H1 (cell line): ENCODE measurements at regions not wholly inside any gene's neighbourhood (a gene's known extent, or its start where the extent isn't known, plus 50 kb on each side); places are given as distances from the start of the nearest gene placed in this dataset.
A peak's percentile ranks its signal among the peaks of the same experiment; 100 is the strongest.

Source experiments
- CTCF ChIA-PET: fragments of 300-600 bp; sonication (Branson Sonifier 250); formaldehyde crosslinking; loops from one replicate; lab custom pipeline; 2021; ENCODE audit not compliant: partially characterized antibody; lab: Charles Lee
- POLR2A ChIA-PET: fragments of 300-600 bp; sonication (Branson Sonifier 250); formaldehyde crosslinking; loops from one replicate; lab custom pipeline; 2021; ENCODE audit warnings: inconsistent platforms; ENCODE audit not compliant: partially characterized antibody; lab: Charles Lee
- DNase-seq, 2 experiments: peaks; one replicate each; pipeline versions ENCODE4 v3.0.0 to v3.0.0-alpha.2; 2010 to 2022; ENCODE audit warnings: low spot score in 2 of 2, low read depth in 1 of 2, mixed read lengths in 1 of 2
- FAIRE-seq: peaks from 2 replicates; lab custom pipeline; 2011; peaks lifted over from hg19 to GRCh38; lab: Jason Lieb, UNC
- H2AFZ ChIP-seq: 2 replicates; pipeline ENCODE4 v1.8.1; 2012; ENCODE audit warnings: low read length, inconsistent platforms
- H2AK5ac ChIP-seq: 2 replicates; pipeline ENCODE4 v1.6.1; 2013; ENCODE audit warnings: low read depth, low read length
- H2BK120ac ChIP-seq: replicated peaks from 2 replicates; pipeline ENCODE3; 2013; ENCODE audit warnings: low read depth, low read length, inconsistent platforms
- H2BK12ac ChIP-seq: 2 replicates; pipeline ENCODE4 v1.6.1; 2013; ENCODE audit warnings: low read depth, low read length
- H2BK15ac ChIP-seq: 2 replicates; pipeline ENCODE4 v1.6.1; 2013; ENCODE audit warnings: low read length
- H2BK20ac ChIP-seq: 2 replicates; pipeline ENCODE4 v1.6.1; 2013; ENCODE audit warnings: low read length
- H2BK5ac ChIP-seq: 2 replicates; pipeline ENCODE4 v1.6.1; 2013; ENCODE audit warnings: low read depth, low read length
- H3K14ac ChIP-seq: 2 replicates; pipeline ENCODE4 v1.6.1; 2013; ENCODE audit warnings: inconsistent platforms; ENCODE audit not compliant: insufficient read length
- H3K18ac ChIP-seq: 2 replicates; pipeline ENCODE4 v1.6.1; 2013; ENCODE audit warnings: low read length; ENCODE audit errors: extremely low read depth
- H3K23ac ChIP-seq: 2 replicates; pipeline ENCODE4 v1.6.1; 2013; ENCODE audit warnings: inconsistent platforms; ENCODE audit not compliant: insufficient read length
- H3K23me2 ChIP-seq: 2 replicates; pipeline ENCODE4 v1.6.1; 2013; ENCODE audit warnings: low read depth, low read length
- H3K27ac ChIP-seq: 2 replicates; pipeline ENCODE4 v1.6.1; 2011; ENCODE audit warnings: low read depth, low read length, inconsistent platforms
- H3K27me3 ChIP-seq, 4 experiments: replicated peaks in 1 of 4; 1 replicate in 1 of 4; 2 replicates in 3 of 4; pipeline versions ENCODE4 v1.6.1 to v1.8.1; 2011 to 2013; ENCODE audit warnings: low read length in 3 of 4, mild to moderate bottlenecking in 3 of 4, inconsistent platforms in 2 of 4, mixed read lengths in 2 of 4, moderate library complexity in 1 of 4; ENCODE audit not compliant: control insufficient read depth in 3 of 4, insufficient read depth in 3 of 4; ENCODE audit errors: extremely low read depth in 1 of 4
- H3K36me3 ChIP-seq, 4 experiments: 2 replicates each; pipeline versions ENCODE4 v1.6.1 to v1.8.1; 2011 to 2013; ENCODE audit warnings: mild to moderate bottlenecking in 4 of 4, low read length in 3 of 4, moderate library complexity in 2 of 4, control low read depth in 1 of 4, inconsistent platforms in 1 of 4; ENCODE audit not compliant: insufficient read depth in 4 of 4, control insufficient read depth in 2 of 4
- H3K4ac ChIP-seq: replicated peaks from 2 replicates; pipeline ENCODE3; 2013; ENCODE audit warnings: low read length, low read depth, mixed read lengths, inconsistent platforms; ENCODE audit not compliant: insufficient read length
- H3K4me1 ChIP-seq, 4 experiments: replicated peaks in 1 of 4; 1 replicate in 1 of 4; 2 replicates in 3 of 4; pipeline versions ENCODE4 v1.6.1 to v1.8.1; 2011 to 2013; ENCODE audit warnings: low read length in 3 of 4, inconsistent platforms in 2 of 4, mixed read lengths in 1 of 4; ENCODE audit not compliant: insufficient read depth in 4 of 4, control insufficient read depth in 3 of 4
- H3K4me2 ChIP-seq, 2 experiments: 2 replicates each; pipeline versions ENCODE4 v1.6.1 to v1.8.1; 2011 to 2013; ENCODE audit warnings: low read depth in 2 of 2, low read length in 2 of 2, control low read depth in 1 of 2, inconsistent platforms in 1 of 2, mild to moderate bottlenecking in 1 of 2; ENCODE audit not compliant: insufficient read depth in 1 of 2
- H3K4me3 ChIP-seq, 4 experiments: fragments of 200-600, 300-600 bp in 1 of 4; sonication (generic), shearing (Covaris generic), sonication (Bioruptor Twin) in 1 of 4; 2 replicates each; pipeline versions ENCODE4 v1.5.1 to v1.8.1; 2011 to 2016; ENCODE audit warnings: low read length in 4 of 4, low read depth in 3 of 4, control low read depth in 2 of 4, inconsistent platforms in 2 of 4, mild to moderate bottlenecking in 2 of 4, mixed read lengths in 1 of 4, moderate library complexity in 1 of 4; ENCODE audit not compliant: insufficient read depth in 2 of 4; ENCODE audit errors: extremely low read depth in 1 of 4
- H3K56ac ChIP-seq: replicated peaks from 2 replicates; pipeline ENCODE3; 2013; ENCODE audit warnings: low read depth, mild to moderate bottlenecking, mixed read lengths, low read length, inconsistent platforms; ENCODE audit not compliant: insufficient read length
- H3K79me1 ChIP-seq: 2 replicates; pipeline ENCODE4 v1.6.1; 2013; ENCODE audit warnings: low read depth, low read length, control low read depth
- H3K79me2 ChIP-seq, 2 experiments: 2 replicates each; pipeline versions ENCODE4 v1.6.1 to v1.8.1; 2012 to 2013; ENCODE audit warnings: low read length in 2 of 2, mild to moderate bottlenecking in 2 of 2, inconsistent platforms in 1 of 2; ENCODE audit not compliant: insufficient read depth in 2 of 2, control insufficient read depth in 1 of 2
- H3K9ac ChIP-seq, 4 experiments: replicated peaks in 1 of 4; 1 replicate in 1 of 4; 2 replicates in 3 of 4; pipeline versions ENCODE4 v1.6.1 to v1.8.1; 2011 to 2013; ENCODE audit warnings: low read depth in 3 of 4, low read length in 3 of 4, control low read depth in 2 of 4, mild to moderate bottlenecking in 2 of 4, moderate library complexity in 2 of 4, inconsistent platforms in 1 of 4; ENCODE audit errors: extremely low read depth in 1 of 4
- H3K9me3 ChIP-seq, 2 experiments: 2 replicates each; pipeline versions ENCODE4 v1.6.1 to v1.8.1; 2012 to 2013; ENCODE audit warnings: mild to moderate bottlenecking in 2 of 2, moderate library complexity in 2 of 2, control low read depth in 1 of 2, inconsistent platforms in 1 of 2, low read depth in 1 of 2, low read length in 1 of 2, mixed read lengths in 1 of 2; ENCODE audit not compliant: insufficient read depth in 2 of 2
- H4K20me1 ChIP-seq, 2 experiments: replicated peaks in 1 of 2; 2 replicates each; pipeline versions ENCODE3 to v1.8.1; 2011 to 2013; ENCODE audit warnings: inconsistent platforms in 2 of 2, low read length in 2 of 2, mild to moderate bottlenecking in 1 of 2; ENCODE audit not compliant: insufficient read depth in 2 of 2, control insufficient read depth in 1 of 2
- H4K5ac ChIP-seq: 2 replicates; pipeline ENCODE4 v1.6.1; 2013; ENCODE audit warnings: low read length, low read depth, mixed read lengths, inconsistent platforms; ENCODE audit not compliant: insufficient read length
- H4K8ac ChIP-seq: 2 replicates; pipeline ENCODE4 v1.8.0; 2013; ENCODE audit warnings: mild to moderate bottlenecking, moderate library complexity, low read length, inconsistent platforms; ENCODE audit not compliant: insufficient read depth; ENCODE audit errors: extremely low read depth
- H4K91ac ChIP-seq: replicated peaks from 2 replicates; pipeline ENCODE3; 2013; ENCODE audit warnings: low read length, mixed read lengths, inconsistent platforms; ENCODE audit not compliant: insufficient read length
- HDAC2 ChIP-seq, 2 experiments: fragments of 300-600 bp in 1 of 2; sonication (generic) in 1 of 2; IDR thresholded peaks; 2 replicates each; pipeline ENCODE4 v1.6.1; 2011 to 2012; ENCODE audit warnings: low read depth in 2 of 2, low read length in 2 of 2, mild to moderate bottlenecking in 2 of 2, moderate library complexity in 2 of 2, borderline replicate concordance in 1 of 2, inconsistent platforms in 1 of 2
- POLR2AphosphoS5 ChIP-seq: IDR thresholded peaks from 2 replicates; pipeline ENCODE4 v1.6.1; 2011; ENCODE audit warnings: low read depth, low read length
- RXRA ChIP-seq: IDR thresholded peaks from 2 replicates; pipeline ENCODE4 v1.6.1; 2011; ENCODE audit warnings: low read depth, mild to moderate bottlenecking, low read length, moderate library complexity; ENCODE audit not compliant: insufficient read depth
- TCF12 ChIP-seq: IDR thresholded peaks from 2 replicates; pipeline ENCODE4 v1.6.1; 2011; ENCODE audit warnings: low read depth, mild to moderate bottlenecking, low read length
- WGBS, 2 experiments: shearing (Covaris generic) in 1 of 2; methylation state at CpG; one replicate each; pipeline versions ENCODE4 v1.1.6 to v1.1.7; 2013 to 2015; ENCODE audit warnings: low lambda C conversion rate in 2 of 2, mixed read lengths in 2 of 2, inconsistent platforms in 1 of 2, low coverage in 1 of 2, missing lambda C conversion rate in 1 of 2; ENCODE audit not compliant: insufficient replicate concordance in 2 of 2, insufficient coverage in 1 of 2, insufficient read length in 1 of 2; ENCODE audit errors: extremely low coverage in 1 of 2, missing lambda C conversion rate in 1 of 2; 5-methylcytosine and 5-hydroxymethylcytosine counted together

DNA sequence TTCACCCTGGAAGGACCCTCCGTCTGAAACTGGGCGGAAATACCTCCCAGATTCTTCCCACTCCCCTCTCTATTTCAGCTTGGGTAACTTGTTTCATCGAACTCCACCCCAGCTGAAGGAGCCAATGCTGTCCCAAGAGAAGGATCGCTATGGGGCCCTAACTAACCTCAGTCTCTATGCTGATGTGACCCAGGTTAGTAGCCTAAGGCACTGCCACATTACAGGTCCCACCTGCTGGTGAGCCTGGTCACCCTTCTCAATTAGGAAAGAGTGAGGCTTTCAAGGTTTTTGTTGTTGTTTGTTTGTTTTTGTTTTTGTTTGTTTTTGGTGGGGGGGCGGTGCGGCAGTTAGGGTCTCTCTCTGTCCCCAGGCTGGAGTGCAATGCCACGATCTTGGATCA lies 168.4 kb downstream of the OR2B2 start:
- Histone ChIP-seq H4K20me1 (peaks cover 0 to 3% of the 10 kb centered on the region in 2 experiments), H3K4me3 (no peak overlapping the region), H3K14ac (no peak overlapping the region), H2BK15ac (no peak overlapping the region), H4K91ac (no peak overlapping the region), H2BK120ac (no peak overlapping the region), H3K56ac (no peak overlapping the region), H2BK20ac (no peak overlapping the region), H2BK5ac (no peak overlapping the region), H3K79me1 (no peaks in the 10 kb centered on the region), H2AK5ac (no peak overlapping the region), H3K23ac (no peak overlapping the region), H3K9ac (no peak overlapping the region), H3K4me1 (no peaks in the 10 kb centered on the region), H3K4ac (no peak overlapping the region), H4K8ac (no peak overlapping the region), H3K9me3 (no peaks in the 10 kb centered on the region; a peak in 1 of 4 replicates), H3K27ac (no peak overlapping the region), H3K23me2 (no peaks in the 10 kb centered on the region), H3K27me3 (peaks cover 14 to 61% (median 43%) of the 10 kb centered on the region in 4 experiments), H4K5ac (no peak overlapping the region), H3K36me3 (no peaks in the 10 kb centered on the region), H3K79me2 (no peaks in the 10 kb centered on the region), H2BK12ac (no peak overlapping the region), H3K18ac (no peak overlapping the region), H3K4me2 (no peak overlapping the region; a peak in 1 of 4 replicates), H2AFZ (no peak overlapping the region)
- DNase-seq (no peak), FAIRE-seq (peak; percentile 57)
- ChIA-PET POLR2A (interaction anchor here (1.2 kb wide), 1 partner anchor 11 kb away, joined by 3 read pairs; no protein-coding TSS in a partner anchor), CTCF (interaction anchor here (1.0 to 1.7 kb wide), 3 partner anchors 8 to 225 kb away, joined by 3 to 6 read pairs (median 5); no protein-coding TSS in a partner anchor)
- WGBS, 2 experiments: 46% methylated on average over 7 of the region's 7 CpGs; no CpG with 5 or more reads in 1 of the 2 experiments
- TF ChIP-seq HDAC2 (IDR thresholded peaks at IDR 0.05; ENCODE audit: borderline replicate concordance in 1 of 2, low read depth in 2 of 2, low read length in 2 of 2) (no peak), TCF12 (peak; percentile 92), POLR2AphosphoS5 (peak; percentile 95), RXRA (0 out of 2 replicates have a peak, but pooled peaks have one; percentile 64)
